GM18520 (cell line): ENCODE measurements at regions not wholly inside any gene's neighbourhood (a gene's known extent, or its start where the extent isn't known, plus 50 kb on each side); places are given as distances from the start of the nearest gene placed in this dataset.
"Not testable (repeated sequence)": the region's sequence is repeated elsewhere in the genome, so short reads cannot be mapped to it uniquely, and the experiment has no call there.

ENCODE experiments used
- ATAC-seq: cut with Tn5 transposase; IDR thresholded peaks from one replicate; pipeline ENCODE4 v1.9.1; 2021; ENCODE audit not compliant: unreplicated experiment

DNA sequence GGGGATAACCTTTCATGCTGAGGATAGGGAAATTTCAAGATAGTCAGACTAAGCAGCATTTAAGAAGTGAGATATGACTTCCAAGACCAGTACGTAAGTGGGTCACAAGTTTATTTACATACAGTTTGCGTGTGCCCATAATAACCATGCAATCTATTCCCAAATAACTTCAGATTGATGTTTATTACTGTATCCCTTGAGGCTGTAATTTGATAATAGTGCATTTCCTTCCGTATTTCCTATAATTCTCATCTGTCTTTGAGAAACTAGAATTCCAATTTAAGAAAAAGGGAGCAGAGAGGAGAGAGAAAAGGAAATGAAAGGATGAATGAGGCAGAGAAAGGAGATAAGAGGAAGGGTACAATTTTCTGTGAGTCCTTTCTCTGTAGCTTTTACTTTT is 1073.1 kb downstream of the EPHA3 start:
- ATAC-seq = no peak

DNA sequence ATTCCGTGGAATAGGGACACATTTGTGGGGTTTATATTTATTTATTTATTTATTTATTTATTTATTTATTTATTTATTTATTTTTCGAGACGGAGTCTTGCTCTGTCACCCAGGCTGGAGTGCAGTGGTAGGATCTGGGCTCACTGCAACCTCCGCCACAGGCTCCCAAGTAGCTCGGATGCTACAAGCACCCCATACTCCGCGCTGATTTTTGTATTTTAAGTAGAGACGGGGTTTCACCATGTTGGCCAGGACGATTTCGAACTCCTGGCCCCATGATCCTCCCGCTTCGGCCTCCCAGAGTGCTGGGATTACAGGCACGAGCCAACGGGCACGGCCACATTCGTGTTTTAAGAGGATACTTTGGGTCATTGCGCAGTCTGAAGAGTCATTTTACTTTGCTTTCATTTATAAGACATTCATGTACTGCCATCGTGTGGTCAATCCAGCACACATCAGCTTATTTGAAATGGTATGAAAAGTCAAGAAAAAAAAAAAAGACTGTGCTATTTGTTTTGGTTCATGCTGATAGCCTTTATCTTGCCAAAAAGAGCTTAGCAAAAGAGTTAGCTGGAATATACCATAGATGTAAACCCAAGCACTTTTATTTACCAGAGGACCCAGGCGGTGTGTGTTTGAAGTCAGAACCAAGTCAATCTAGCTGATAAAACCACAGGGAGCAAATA is 1075.0 kb downstream of the EPHA3 start:
- ATAC-seq = peak; percentile 82

DNA sequence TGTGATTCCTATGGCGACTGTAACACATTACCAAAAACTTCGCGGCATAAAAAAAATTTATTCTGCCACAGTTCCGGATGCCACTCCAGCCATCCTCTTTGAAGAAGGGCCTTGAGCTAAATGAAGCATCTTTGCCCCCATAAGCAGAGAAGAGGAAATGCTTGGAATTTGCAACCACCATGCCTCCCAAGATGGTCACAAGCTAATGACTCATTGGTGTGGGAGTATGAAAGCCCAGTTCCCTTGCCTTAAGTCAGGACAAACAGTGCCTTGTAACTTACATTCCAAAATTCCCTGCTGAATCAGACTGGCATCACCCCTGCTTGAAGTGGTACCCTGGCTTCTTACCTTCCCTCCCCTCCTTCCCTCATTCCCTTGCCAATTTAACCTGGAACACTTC is 1077.4 kb downstream of the EPHA3 start:
- no peak for ATAC-seq

DNA sequence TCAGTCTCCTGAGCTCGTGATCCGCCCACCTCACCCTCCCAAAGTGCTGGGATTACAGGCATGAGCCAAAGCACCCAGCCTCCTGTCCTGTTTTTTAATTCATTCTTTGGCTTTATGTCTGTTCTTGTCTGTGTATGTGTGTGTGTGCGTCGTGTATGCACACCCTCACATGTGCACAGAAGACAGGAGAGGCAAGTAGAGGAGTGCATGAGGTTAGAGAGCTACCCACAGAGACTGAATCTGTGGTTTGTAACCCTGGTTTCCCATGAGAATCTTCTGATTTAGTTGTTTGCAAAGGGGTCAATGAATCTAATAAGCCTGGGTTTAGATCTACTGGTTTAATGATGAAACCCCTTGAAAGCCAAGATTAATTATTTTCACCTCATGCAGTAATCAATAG is 1090.0 kb downstream of the EPHA3 start:
- not testable (repeated sequence) for ATAC-seq

DNA sequence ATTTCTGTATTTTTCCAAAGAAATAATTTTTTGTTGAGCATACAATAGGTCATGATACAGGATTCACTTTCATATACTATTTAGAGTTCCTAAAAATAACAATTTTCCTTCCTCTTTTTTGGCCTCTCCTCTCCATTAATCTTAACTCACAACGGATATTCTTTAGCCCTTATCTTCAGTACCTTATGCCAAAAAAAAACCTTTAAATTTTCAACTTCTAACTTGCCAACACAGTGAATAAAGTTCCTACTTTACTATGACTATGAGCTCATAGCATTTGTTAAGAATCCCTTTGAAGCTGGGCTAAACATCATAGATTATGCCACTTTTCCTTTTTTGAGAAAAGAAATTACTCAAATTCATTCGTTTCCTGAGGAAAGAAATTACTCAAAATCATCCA is 1095.5 kb downstream of the EPHA3 start:
- ATAC-seq = not testable (repeated sequence)

DNA sequence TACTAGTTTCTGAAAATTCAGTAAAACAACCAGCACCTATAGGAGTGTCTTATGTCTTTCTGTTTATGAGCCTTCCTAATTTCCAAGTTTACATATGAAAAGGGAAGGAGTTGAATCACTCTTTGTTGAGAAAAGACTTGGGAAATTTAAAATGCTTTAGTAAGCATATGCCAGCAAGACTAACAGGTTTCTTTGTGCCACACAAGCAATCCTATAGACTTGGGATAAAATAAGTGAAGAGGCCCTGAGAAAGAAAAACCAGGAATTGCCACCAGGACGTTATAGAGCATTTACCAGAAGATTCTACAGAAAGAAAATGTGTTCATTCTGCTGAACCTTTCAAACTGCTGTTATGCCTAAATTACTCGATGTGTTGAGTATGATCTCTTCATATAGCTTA is 1099.1 kb downstream of the EPHA3 start:
- not testable (repeated sequence) for ATAC-seq

DNA sequence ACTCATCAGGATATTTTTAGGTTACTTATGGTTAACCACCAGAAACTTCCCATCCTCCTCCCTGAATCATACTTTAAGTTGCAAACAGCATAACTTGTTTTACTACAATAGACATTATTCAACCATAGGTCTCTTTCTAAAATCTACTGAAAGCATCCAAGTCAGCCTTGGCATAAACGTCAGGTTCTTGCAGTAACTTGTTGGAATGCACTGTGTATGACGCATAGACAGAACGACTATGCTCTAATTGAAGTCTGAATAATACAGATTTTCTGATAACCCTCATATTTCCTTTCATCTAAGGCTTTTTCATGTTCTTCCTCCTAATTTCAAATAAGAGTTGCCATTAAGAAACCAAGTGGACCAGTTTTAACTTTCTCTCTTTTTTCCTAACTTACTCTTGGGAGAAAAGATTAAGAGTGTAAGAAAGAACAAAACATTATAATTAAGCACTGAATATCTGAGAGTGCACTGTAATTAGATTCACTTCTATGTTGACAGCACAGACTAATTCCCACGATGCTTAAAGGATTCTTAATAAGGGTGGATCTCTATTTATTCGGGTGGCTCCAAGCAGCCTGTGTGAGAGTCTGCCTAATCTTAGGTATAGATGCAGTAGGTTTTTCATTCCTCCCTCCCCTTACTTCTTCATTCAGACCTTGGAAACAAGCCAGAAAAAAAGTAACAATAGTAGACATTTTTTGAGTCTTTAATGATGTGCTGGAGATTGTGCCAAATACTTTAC is 1100.1 kb downstream of the EPHA3 start:
- not testable (repeated sequence) for ATAC-seq

DNA sequence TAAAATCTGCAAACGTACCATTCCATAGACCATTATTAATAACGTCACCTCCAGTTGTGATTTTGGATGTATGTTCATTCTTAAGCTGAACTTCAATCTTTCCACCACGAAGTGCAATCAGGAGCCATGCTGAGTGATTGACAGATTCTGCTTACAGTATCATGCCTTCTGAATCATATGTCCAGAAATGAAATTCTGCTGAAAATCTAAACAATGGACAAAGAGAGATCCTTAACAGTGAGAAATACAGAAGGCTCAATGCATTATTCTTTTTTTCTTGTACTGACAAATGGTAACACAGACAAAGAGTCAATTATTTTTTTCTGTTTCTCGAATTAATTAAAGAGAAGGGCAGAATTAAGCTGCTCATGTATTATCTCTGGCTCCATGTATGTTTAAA is 1114.5 kb downstream of the EPHA3 start:
- ATAC-seq = no peak

DNA sequence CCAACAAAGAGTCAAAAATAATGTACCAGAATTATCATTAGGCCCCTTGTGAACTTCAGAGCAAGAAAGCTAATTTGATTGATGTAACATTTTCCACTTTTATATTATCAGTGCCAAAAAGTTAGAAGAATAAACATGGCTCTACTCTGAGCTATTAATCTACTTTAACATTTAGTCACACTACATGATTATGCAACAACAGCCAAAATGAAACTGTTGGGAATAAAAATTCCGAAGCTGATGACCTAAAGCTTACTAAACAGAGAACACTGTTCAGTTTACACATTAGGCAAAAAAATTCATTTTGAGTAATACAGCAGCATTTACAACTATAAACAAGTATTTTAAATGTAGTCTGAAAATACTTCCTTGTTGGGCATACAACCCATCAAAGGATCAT is 1134.1 kb downstream of the EPHA3 start:
- ATAC-seq = no peak

DNA sequence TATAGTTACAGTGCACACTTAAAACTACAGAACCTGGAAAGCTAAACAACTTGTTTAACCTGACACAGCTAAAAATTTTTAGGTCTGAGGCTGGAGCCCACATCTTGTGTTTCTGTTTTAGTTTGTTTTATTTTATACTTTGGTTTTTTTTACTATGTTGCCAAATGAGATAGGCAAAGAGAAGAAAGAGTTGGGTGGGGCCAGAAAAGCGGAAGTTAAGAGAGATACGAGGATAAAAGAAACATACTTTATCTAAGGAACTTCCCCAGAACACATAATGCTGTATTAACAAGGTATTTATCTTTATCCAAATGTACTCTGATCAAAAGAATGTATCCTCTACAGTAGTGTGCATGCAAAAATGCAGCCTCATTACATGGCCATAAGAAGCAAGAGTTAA is 1145.7 kb downstream of the EPHA3 start:
- ATAC-seq = no peak

DNA sequence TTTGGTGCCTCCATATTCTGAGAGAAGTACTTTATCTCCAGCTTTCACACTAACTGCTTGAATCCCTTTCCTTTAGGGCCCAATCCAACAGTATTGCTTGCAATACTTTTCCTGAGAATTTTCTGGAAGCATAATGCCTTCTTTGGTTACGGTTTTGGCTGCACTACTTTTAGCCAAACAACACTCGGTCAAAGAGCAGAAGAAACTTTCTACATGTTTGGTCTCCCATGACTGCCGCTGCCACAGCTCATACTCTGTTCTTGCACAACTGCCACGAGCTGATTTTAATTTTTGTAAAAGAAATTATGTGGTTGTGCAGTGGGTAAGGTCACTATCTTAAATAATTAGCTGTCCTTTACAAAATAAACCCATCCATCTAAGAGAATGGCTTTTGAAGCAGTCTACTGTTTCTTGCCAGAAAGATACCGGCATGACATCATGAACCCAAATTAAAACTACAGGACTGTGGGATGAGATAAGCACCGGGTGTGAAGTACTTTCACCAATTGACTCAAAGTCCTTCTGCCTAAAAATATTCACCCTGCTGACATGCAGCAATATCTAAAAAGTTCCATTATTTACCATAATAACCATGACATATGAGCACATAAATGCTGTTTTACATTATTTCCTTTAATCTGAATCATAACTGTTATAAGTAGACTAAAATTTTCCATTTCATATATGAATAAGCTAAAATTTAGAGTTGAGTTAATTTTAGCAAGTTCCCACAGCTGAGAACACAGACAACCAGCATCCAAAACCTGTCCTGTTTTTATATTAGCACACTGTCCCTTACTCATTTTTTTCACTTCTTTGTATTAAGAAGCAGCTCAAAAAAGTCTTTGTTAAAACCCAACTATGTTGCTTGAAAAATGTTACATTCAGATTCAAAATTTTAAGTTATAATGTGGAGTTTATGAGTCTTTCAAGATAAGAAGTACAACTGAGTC is 1154.3 kb downstream of the EPHA3 start:
- ATAC-seq = no peak
